Mucosa of descending colon (tissue), 3 donors: ENCODE measurements at regions not wholly inside any gene's neighbourhood (a gene's known extent, or its start where the extent isn't known, plus 50 kb on each side); places are given as distances from the start of the nearest gene placed in this dataset.
A peak's percentile ranks its signal among the peaks of the same experiment; 100 is the strongest.

Experiments used
- ATAC-seq: fragments of 200-7000 bp; cut with Tn5 transposase; one replicate; pipeline ENCODE4 v1.9.1; 2020; ENCODE audit warnings: mild to moderate bottlenecking, moderate library complexity
- DNase-seq, 3 donors: peaks; one replicate each; pipeline ENCODE4 v3.0.0-alpha.2; 2020
- H3K36me3 ChIP-seq: fragments of 200-600 bp; one replicate; pipeline ENCODE4 v1.8.0; 2021; ENCODE audit warnings: low read depth, mild to moderate bottlenecking
- H3K4me1 ChIP-seq: fragments of 200-600 bp; one replicate; pipeline ENCODE4 v1.8.0; 2021; ENCODE audit warnings: low read depth, mild to moderate bottlenecking
- H3K4me3 ChIP-seq: fragments of 200-600 bp; one replicate; pipeline ENCODE4 v1.8.0; 2021; ENCODE audit warnings: mild to moderate bottlenecking
- H3K9me3 ChIP-seq: fragments of 200-600 bp; one replicate; pipeline ENCODE4 v1.8.0; 2021; ENCODE audit warnings: mild to moderate bottlenecking
- CTCF ChIP-seq: fragments of 200-600 bp; IDR thresholded peaks from one replicate; pipeline ENCODE4 v1.8.0; 2022; ENCODE audit warnings: antibody characterized with exemption, mild to moderate bottlenecking
- intact Hi-C, 2 donors: fragments of 100-400 bp; cut with DNase I in 1 of 2; cut with micrococcal nuclease in 1 of 2; formaldehyde crosslinking; loops; one replicate each; pipeline versions ENCODE4 v1.11.0 to v1.11.1; 2022; cut with DNase I, micrococcal nuclease
- donor health status: DM: no; HTN: no; CAD: no; lungs with moderate emphysema.
- donor health status: DM: no; HTN: no; CAD: no.
- donor health status: DM: no; HTN: yes; CAD: no.

DNA sequence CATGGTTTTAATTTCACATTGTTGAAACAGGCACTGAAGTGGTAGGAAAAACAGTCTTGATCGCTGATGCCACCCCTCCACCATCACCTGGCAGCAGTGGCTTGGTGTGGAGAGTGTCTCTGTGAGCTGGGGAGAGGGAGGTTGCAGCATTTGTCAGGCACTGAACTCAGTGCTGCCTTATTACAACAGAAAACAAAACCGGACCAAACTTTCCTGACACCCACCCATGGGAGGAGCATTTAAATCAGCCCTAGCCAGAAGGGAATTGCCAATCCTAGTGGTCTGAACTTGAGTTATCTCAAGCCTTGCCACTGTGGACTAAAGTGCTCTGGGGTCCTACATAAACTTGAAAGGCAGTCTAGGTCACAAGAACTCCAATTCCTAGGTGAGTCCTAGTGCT, 103.0 kb upstream of the LGALSL start:
- no peak for TF ChIP-seq CTCF

DNA sequence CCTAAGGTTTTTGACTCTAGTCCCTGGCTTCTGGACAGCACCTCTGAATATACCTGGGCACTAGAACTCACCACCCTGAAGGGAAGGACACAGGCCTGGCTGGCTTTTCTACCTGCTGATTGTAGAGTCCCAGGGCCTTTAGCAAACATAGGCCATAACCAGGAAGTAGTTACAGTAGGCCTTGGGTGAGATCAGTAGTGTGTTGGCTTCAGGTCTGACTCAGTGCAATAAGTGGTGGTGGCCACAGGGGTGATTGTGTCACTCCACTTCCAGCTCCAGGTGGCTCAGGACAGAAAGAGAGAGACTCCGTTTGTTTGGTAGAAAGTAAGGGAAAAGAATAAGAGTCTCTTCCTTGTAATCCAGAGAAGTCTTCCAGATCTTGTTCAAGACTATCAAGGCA, 101.7 kb upstream of the LGALSL start:
- ATAC-seq: peak; percentile 92
- no peaks in the 10 kb centered on the region for H3K4me1 ChIP-seq
- H3K4me3 ChIP-seq: no peak overlapping the region
- intact Hi-C loops: no loop called here
- H3K36me3 ChIP-seq: no peaks in the 10 kb centered on the region
- DNase-seq: no peak
- H3K9me3 ChIP-seq: no peaks in the 10 kb centered on the region
- no peak for TF ChIP-seq CTCF

More for the DNA sequence above, 103.0 kb upstream of the LGALSL start:
- H3K4me1 ChIP-seq: no peaks in the 10 kb centered on the region
- H3K4me3 ChIP-seq: no peak overlapping the region
- intact Hi-C loops: no loop called here
- ATAC-seq (no peak), DNase-seq (no peak)
- H3K9me3 ChIP-seq: no peaks in the 10 kb centered on the region
- no peaks in the 10 kb centered on the region for H3K36me3 ChIP-seq

DNA sequence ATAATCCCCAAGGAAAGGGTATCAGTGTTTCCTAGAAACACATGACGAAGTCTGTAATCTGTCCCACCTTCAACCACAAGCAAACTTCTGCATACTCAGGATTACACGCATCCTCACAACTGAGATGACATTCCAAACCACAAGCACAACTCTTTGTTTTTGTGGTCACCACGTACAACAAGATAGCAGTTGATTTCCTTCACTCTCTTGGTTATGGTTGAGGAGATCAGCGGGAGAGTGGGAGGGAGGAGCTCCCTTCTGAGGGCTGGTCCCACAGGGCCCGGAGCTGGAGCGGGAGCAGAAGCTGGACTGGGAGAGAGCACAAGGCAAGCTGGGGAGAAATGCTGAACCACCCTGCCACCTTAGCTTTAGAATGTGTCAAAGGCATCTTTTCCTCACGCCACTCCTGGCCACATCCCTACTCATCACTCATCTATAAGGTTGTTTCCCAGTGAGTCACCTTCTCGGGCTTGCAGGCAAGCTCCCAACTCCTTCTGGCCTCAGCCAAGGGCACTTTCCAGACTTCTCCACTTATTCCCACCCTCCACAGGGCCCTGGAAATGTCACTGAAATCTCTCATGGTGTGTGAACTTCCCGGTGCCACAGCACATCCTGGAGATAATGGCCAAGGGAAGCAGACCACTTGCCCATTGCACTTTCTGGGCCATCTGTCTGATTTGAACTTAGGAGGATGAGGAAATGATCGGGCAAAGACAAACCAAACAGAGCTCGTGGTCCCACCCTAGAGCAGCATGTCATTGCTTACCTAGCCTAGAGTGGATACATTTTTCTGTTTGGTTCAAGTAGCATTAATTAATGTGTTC, 98.9 kb upstream of the LGALSL start:
- no peaks in the 10 kb centered on the region for H3K36me3 ChIP-seq
- DNase-seq (no peak), ATAC-seq (peak; percentile 14)
- H3K4me3 ChIP-seq: no peak overlapping the region
- intact Hi-C loops: no loop called here
- H3K4me1 ChIP-seq: peaks cover 5% of the 10 kb centered on the region
- H3K9me3 ChIP-seq: no peaks in the 10 kb centered on the region
- TF ChIP-seq CTCF: no peak

DNA sequence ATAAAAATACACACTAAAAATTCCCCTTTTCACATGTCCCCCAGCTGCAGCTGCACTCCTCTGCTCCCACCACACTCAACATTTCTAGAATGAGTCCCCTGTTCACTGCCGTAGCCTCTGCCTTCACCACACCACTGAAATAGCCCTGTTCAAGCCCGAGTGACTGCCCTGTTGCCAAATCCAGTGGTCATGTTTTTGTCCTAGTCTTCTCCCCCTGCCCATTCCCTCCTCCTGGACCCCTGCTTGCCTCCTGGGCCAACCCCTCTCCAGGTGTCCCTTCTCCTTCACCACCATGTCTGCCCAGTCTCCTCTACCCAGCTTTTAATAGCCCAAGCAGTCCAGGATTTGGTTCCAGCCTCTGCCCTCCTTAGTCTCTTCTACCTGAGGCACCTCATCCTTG, 97.1 kb upstream of the LGALSL start:
- no peaks in the 10 kb centered on the region for H3K9me3 ChIP-seq
- H3K4me3 ChIP-seq: no peak overlapping the region
- ATAC-seq (no peak), DNase-seq (no peak)
- H3K36me3 ChIP-seq: no peaks in the 10 kb centered on the region
- intact Hi-C loops: no loop called here
- TF ChIP-seq CTCF: no peak
- H3K4me1 ChIP-seq: peaks cover 10% of the 10 kb centered on the region

DNA sequence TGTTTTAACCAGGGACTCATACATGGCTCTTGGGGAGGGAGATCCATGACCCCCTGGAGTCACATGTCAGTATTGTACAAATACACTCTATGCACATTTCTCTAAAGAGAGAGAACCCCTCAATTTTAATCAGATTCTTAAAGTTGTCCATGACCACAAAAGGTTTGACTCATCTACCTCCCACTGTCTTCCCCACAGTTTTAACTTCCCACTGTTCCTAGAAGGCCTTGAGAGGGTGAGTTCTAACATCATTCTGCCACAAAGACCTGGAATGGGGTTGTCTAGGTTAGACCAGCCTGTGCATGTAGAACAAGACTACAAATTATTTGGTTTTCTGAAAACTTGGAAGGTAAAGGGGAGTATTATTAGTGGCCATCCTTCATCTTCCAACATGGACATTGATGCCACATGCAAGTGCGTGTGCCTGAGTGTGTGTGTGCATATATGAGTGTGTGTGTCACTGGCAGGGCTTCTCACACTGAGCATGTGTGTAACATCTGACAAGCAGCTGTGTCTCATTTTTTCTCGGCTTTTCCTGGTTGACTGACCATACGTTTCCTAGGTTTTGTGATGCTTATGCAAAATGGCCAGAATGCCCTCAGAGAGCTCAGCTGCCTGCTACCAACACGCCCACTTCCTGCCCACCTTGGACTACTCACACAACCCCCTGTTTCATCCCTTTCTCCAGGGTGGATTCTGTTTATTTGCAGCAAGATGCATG, 94.6 kb upstream of the LGALSL start:
- DNase-seq (no peak), ATAC-seq (peak; percentile 2)
- intact Hi-C loops: no loop called here
- Histone ChIP-seq H3K4me1 (peaks cover 10% of the 10 kb centered on the region), H3K9me3 (no peaks in the 10 kb centered on the region), H3K4me3 (no peak overlapping the region), H3K36me3 (no peaks in the 10 kb centered on the region)
- no peak for TF ChIP-seq CTCF
